SJCRH30 (cell line): ENCODE measurements at regions not wholly inside any gene's neighbourhood (a gene's known extent, or its start where the extent isn't known, plus 50 kb on each side); places are given as distances from the start of the nearest gene placed in this dataset.
"Not testable (repeated sequence)": the region's sequence is repeated elsewhere in the genome, so short reads cannot be mapped to it uniquely, and the experiment has no call there.

Source experiments
- DNase-seq, 2 experiments: peaks; one replicate each; pipeline ENCODE4 v3.0.0-alpha.2; 2015 to 2020
- H3K27ac ChIP-seq: fragments of 250-450 bp; sonication (Bioruptor Pico); 2 replicates; pipeline ENCODE4 v1.5.1; 2020; ENCODE audit warnings: mild to moderate bottlenecking, moderate library complexity
- H3K27me3 ChIP-seq: fragments of 250-450 bp; sonication (Bioruptor Pico); 2 replicates; pipeline ENCODE4 v1.5.1; 2020; ENCODE audit warnings: mild to moderate bottlenecking, moderate library complexity
- H3K36me3 ChIP-seq: fragments of 250-450 bp; sonication (Bioruptor Pico); 2 replicates; pipeline ENCODE4 v1.5.1; 2020; ENCODE audit warnings: mild to moderate bottlenecking, moderate library complexity
- H3K4me1 ChIP-seq: fragments of 250-450 bp; sonication (Bioruptor Pico); 2 replicates; pipeline ENCODE4 v1.5.1; 2020; ENCODE audit warnings: mild to moderate bottlenecking, moderate library complexity
- H3K4me3 ChIP-seq: fragments of 250-450 bp; sonication (Bioruptor Pico); 2 replicates; pipeline ENCODE4 v1.5.1; 2020; ENCODE audit warnings: mild to moderate bottlenecking, moderate library complexity
- H3K9me3 ChIP-seq: fragments of 250-450 bp; sonication (Bioruptor Pico); replicated peaks from 2 replicates; pipeline ENCODE4 v1.5.1; 2020; ENCODE audit warnings: mild to moderate bottlenecking, moderate library complexity

GRCh38 chr4:140222171-140222570 is 68.2 kb upstream of the MAML3 start:
- Histone ChIP-seq H3K27me3 (no peaks in the 10 kb centered on the region), H3K27ac (no peak overlapping the region), H3K4me1 (no peaks in the 10 kb centered on the region), H3K4me3 (no peak overlapping the region), H3K36me3 (no peaks in the 10 kb centered on the region), H3K9me3 (no peaks in the 10 kb centered on the region)
- no peak for DNase-seq

- Histone ChIP-seq H3K36me3 (no peaks in the 10 kb centered on the region), H3K4me1 (no peaks in the 10 kb centered on the region), H3K4me3 (no peak overlapping the region), H3K9me3 (no peaks in the 10 kb centered on the region), H3K27me3 (no peaks in the 10 kb centered on the region), H3K27ac (no peak overlapping the region)
- DNase-seq = no peak
These were observed 66.1 kb upstream of the MAML3 start for GRCh38 chr4:140220058-140220457.

- Histone ChIP-seq H3K27ac (no peak overlapping the region), H3K9me3 (no peaks in the 10 kb centered on the region), H3K36me3 (no peaks in the 10 kb centered on the region), H3K27me3 (no peaks in the 10 kb centered on the region), H3K4me1 (no peaks in the 10 kb centered on the region), H3K4me3 (no peak overlapping the region)
- DNase-seq = no peak
These were observed 65.6 kb upstream of the MAML3 start for GRCh38 chr4:140219567-140219966.

GRCh38 chr4:140219070-140219469 is 65.1 kb upstream of the MAML3 start:
- not testable (repeated sequence) for H3K4me1 ChIP-seq, H3K36me3 ChIP-seq, DNase-seq, H3K9me3 ChIP-seq, H3K27me3 ChIP-seq, H3K27ac ChIP-seq, H3K4me3 ChIP-seq

GRCh38 chr4:140213749-140214148 is 59.8 kb upstream of the MAML3 start:
- DNase-seq = no peak
- H3K4me3 ChIP-seq = no peak overlapping the region
- no peaks in the 10 kb centered on the region for H3K4me1 ChIP-seq
- H3K27me3 ChIP-seq = no peaks in the 10 kb centered on the region
- H3K9me3 ChIP-seq = no peaks in the 10 kb centered on the region
- no peaks in the 10 kb centered on the region for H3K36me3 ChIP-seq
- no peak overlapping the region for H3K27ac ChIP-seq

- no peaks in the 10 kb centered on the region for H3K4me1 ChIP-seq
- no peak overlapping the region for H3K27ac ChIP-seq
- DNase-seq = no peak
- no peaks in the 10 kb centered on the region for H3K9me3 ChIP-seq
- no peaks in the 10 kb centered on the region for H3K27me3 ChIP-seq
- H3K4me3 ChIP-seq = no peak overlapping the region
- H3K36me3 ChIP-seq = no peaks in the 10 kb centered on the region
These were observed 59.1 kb upstream of the MAML3 start for GRCh38 chr4:140213116-140213515.

GRCh38 chr4:140212646-140213045 is 58.7 kb upstream of the MAML3 start:
- H3K9me3 ChIP-seq = no peaks in the 10 kb centered on the region
- no peaks in the 10 kb centered on the region for H3K27me3 ChIP-seq
- no peak for DNase-seq
- H3K36me3 ChIP-seq = no peaks in the 10 kb centered on the region
- no peak overlapping the region for H3K4me3 ChIP-seq
- H3K27ac ChIP-seq = no peak overlapping the region
- no peaks in the 10 kb centered on the region for H3K4me1 ChIP-seq

- DNase-seq = no peak
- no peaks in the 10 kb centered on the region for H3K27me3 ChIP-seq
- no peaks in the 10 kb centered on the region for H3K4me1 ChIP-seq
- no peak overlapping the region for H3K27ac ChIP-seq
- no peak overlapping the region for H3K4me3 ChIP-seq
- H3K9me3 ChIP-seq = no peaks in the 10 kb centered on the region
- H3K36me3 ChIP-seq = no peaks in the 10 kb centered on the region
These were observed 58.2 kb upstream of the MAML3 start for GRCh38 chr4:140212194-140212593.

- no peak overlapping the region for H3K27ac ChIP-seq
- no peak overlapping the region for H3K4me3 ChIP-seq
- H3K36me3 ChIP-seq = no peaks in the 10 kb centered on the region
- no peak for DNase-seq
- H3K9me3 ChIP-seq = no peaks in the 10 kb centered on the region
- H3K27me3 ChIP-seq = no peaks in the 10 kb centered on the region
- no peaks in the 10 kb centered on the region for H3K4me1 ChIP-seq
These were observed 57.7 kb upstream of the MAML3 start for GRCh38 chr4:140211693-140212092.

GRCh38 chr4:140211161-140211560 is 57.2 kb upstream of the MAML3 start:
- Histone ChIP-seq H3K9me3 (no peaks in the 10 kb centered on the region), H3K27ac (no peak overlapping the region), H3K4me1 (no peaks in the 10 kb centered on the region), H3K36me3 (no peaks in the 10 kb centered on the region), H3K4me3 (no peak overlapping the region), H3K27me3 (no peaks in the 10 kb centered on the region)
- DNase-seq = no peak

- H3K36me3 ChIP-seq = no peaks in the 10 kb centered on the region
- no peaks in the 10 kb centered on the region for H3K27me3 ChIP-seq
- H3K27ac ChIP-seq = no peak overlapping the region
- H3K4me3 ChIP-seq = no peak overlapping the region
- no peaks in the 10 kb centered on the region for H3K4me1 ChIP-seq
- no peak for DNase-seq
- H3K9me3 ChIP-seq = no peaks in the 10 kb centered on the region
These were observed 54.9 kb upstream of the MAML3 start for GRCh38 chr4:140208921-140209320.
